Vagina (tissue), 2 donors: ENCODE measurements at regions not wholly inside any gene's neighbourhood (a gene's known extent, or its start where the extent isn't known, plus 50 kb on each side); places are given as distances from the start of the nearest gene placed in this dataset.

ENCODE experiments used
- CTCF ChIP-seq, 3 experiments: fragments of 450-650 bp in 2 of 3; fragments of 200-600 bp in 1 of 3; sonication (generic) in 1 of 3; IDR thresholded peaks; one replicate each; pipeline ENCODE4 v1.5.1; 2017 to 2019; ENCODE audit warnings: antibody characterized with exemption in 3 of 3, mild to moderate bottlenecking in 2 of 3, moderate library complexity in 2 of 3
- POLR2A ChIP-seq, 2 donors: fragments of 450-650 bp; IDR thresholded peaks; one replicate each; pipeline ENCODE4 v1.6.1; 2017; ENCODE audit warnings: antibody characterized with exemption in 2 of 2, mild to moderate bottlenecking in 2 of 2, moderate library complexity in 2 of 2

- TF ChIP-seq CTCF (IDR thresholded peaks at IDR 0.05) (no peak), POLR2A (IDR thresholded peaks at IDR 0.05) (no peak)
Measured at GRCh38 chr13:44694291-44694690, 118.2 kb upstream of the TSC22D1 start.
